Spleen (tissue), 11 donors: ENCODE measurements at regions not wholly inside any gene's neighbourhood (a gene's known extent, or its start where the extent isn't known, plus 50 kb on each side); places are given as distances from the start of the nearest gene placed in this dataset.
"Not testable (repeated sequence)": the region's sequence is repeated elsewhere in the genome, so short reads cannot be mapped to it uniquely, and the experiment has no call there.

Source experiments
- DNase-seq: peaks from one replicate; pipeline ENCODE4 v3.0.0-alpha.2; 2020
- H3K27ac ChIP-seq, 8 donors: fragments of 200-600 bp; sonication (generic) in 7 of 8; 1 replicate in 4 of 8; 2 replicates in 4 of 8; pipeline versions ENCODE4 v1.5.0 to v1.8.0; 2016 to 2021; ENCODE audit warnings: inconsistent platforms in 4 of 8, mild to moderate bottlenecking in 4 of 8, moderate library complexity in 1 of 8
- H3K27me3 ChIP-seq, 7 donors: fragments of 200-600 bp; sonication (generic) in 6 of 7; replicated peaks in 1 of 7; 1 replicate in 4 of 7; 2 replicates in 3 of 7; pipeline versions ENCODE4 v1.5.0 to v1.8.0; 2016 to 2021; ENCODE audit warnings: inconsistent platforms in 3 of 7, mild to moderate bottlenecking in 1 of 7
- H3K36me3 ChIP-seq, 6 donors: fragments of 200-600 bp; sonication (generic) in 5 of 6; 1 replicate in 4 of 6; 2 replicates in 2 of 6; pipeline versions ENCODE4 v1.5.0 to v1.8.0; 2016 to 2021; ENCODE audit warnings: inconsistent platforms in 2 of 6
- H3K4me1 ChIP-seq, 6 donors: fragments of 200-600 bp; sonication (generic) in 5 of 6; 1 replicate in 3 of 6; 2 replicates in 3 of 6; pipeline versions ENCODE4 v1.5.0 to v1.8.0; 2016 to 2021; ENCODE audit warnings: inconsistent platforms in 3 of 6
- H3K4me3 ChIP-seq, 8 donors: fragments of 200-600 bp; sonication (generic) in 7 of 8; 1 replicate in 4 of 8; 2 replicates in 4 of 8; pipeline versions ENCODE4 v1.5.0 to v1.8.0; 2016 to 2021; ENCODE audit warnings: inconsistent platforms in 4 of 8, mild to moderate bottlenecking in 4 of 8, moderate library complexity in 2 of 8
- H3K9me3 ChIP-seq, 8 donors: fragments of 200-600 bp; sonication (generic) in 7 of 8; 1 replicate in 4 of 8; 2 replicates in 4 of 8; pipeline versions ENCODE4 v1.5.0 to v1.8.0; 2016 to 2021; ENCODE audit warnings: inconsistent platforms in 4 of 8
- CTCF ChIP-seq, 11 experiments: fragments of 200-600 bp in 7 of 11; fragments of 450-650 bp in 4 of 11; sonication (generic) in 4 of 11; IDR thresholded peaks in 8 of 11; conservative IDR thresholded peaks in 3 of 11; 1 replicate in 7 of 11; 2 replicates in 4 of 11; pipeline versions ENCODE4 v1.4.0 to v1.8.0; 2016 to 2021; ENCODE audit warnings: antibody characterized with exemption in 11 of 11, inconsistent platforms in 4 of 11, mild to moderate bottlenecking in 1 of 11
- POLR2A ChIP-seq, 3 donors: fragments of 450-650 bp; IDR thresholded peaks; one replicate each; pipeline ENCODE4 v1.5.1; 2017; ENCODE audit warnings: antibody characterized with exemption in 3 of 3, mild to moderate bottlenecking in 1 of 3
- POLR2AphosphoS5 ChIP-seq, 3 donors: sonication (generic); formaldehyde crosslinking; IDR thresholded peaks; one replicate each; pipeline ENCODE4 v1.5.1; 2017; ENCODE audit warnings: antibody characterized with exemption in 3 of 3
- WGBS, 5 donors: extraction: QIAGEN DNeasy Blood & Tissue Kit in 3 of 5; methylation state at CpG; one replicate each; pipeline versions ENCODE4 v1.1.5 to v1.1.7; 2013 to 2018; 5-methylcytosine and 5-hydroxymethylcytosine counted together
- intact Hi-C: fragments of 100-400 bp; cut with DNase I; formaldehyde crosslinking; loops from one replicate; pipeline ENCODE4 v1.15.0; 2023; ENCODE audit warnings: low total_unique reads
- donor health status: healthy with polysubstance abuse.
- donor health status: DM: no; HTN: no; CAD: no; lungs with moderate emphysema.
- donor health status: DM: no; HTN: no; CAD: no.
- donor health status: Bipolar disorder and iron deficiency.
- donor health status: healthy.
- donor health status: DM: no; HTN: no; CAD: no.
- donor health status: DM: yes; HTN: yes; CAD: no.

GRCh38 chr3:145326666-145327065 lies 834.3 kb downstream of the PLOD2 start:
- Histone ChIP-seq H3K4me3 (no peak overlapping the region), H3K4me1 (no peaks in the 10 kb centered on the region), H3K27ac (no peak overlapping the region), H3K27me3 (no peaks in the 10 kb centered on the region), H3K36me3 (no peaks in the 10 kb centered on the region), H3K9me3 (no peaks in the 10 kb centered on the region)
- WGBS, 5 donors: 30 to 74% (median 38%) methylated on average over 1 of the region's 1 CpG
- intact Hi-C loops: no loop called here
- no peak for DNase-seq
- TF ChIP-seq POLR2AphosphoS5 (IDR thresholded peaks at IDR 0.05) (no peak), CTCF (IDR thresholded peaks at IDR 0.05 in 8 of 11, conservative IDR thresholded peaks at IDR 0.05 in 3 of 11) (no peak), POLR2A (IDR thresholded peaks at IDR 0.05) (no peak)

DNA sequence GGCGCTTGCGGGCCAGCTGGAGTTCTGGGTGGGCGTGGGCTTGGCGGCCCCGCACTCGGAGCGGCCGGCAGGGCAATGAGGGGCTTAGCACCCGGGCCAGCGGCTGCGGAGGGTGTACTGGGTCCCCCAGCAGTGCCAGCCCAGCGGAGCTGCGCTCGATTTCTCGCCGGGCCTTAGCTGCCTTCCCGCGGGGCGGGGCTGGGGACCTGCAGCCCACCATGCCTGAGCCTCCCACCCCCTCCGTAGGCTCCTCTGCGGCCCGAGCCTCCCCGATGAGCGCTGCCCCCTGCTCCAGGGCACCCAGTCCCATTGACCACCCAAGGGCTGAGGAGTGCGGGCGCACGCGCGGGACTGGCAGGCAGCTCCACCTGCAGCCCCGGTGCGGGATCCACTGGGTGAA lies 827.6 kb downstream of the PLOD2 start:
- H3K9me3 ChIP-seq, H3K27me3 ChIP-seq, H3K4me1 ChIP-seq, intact Hi-C loops, H3K36me3 ChIP-seq, H3K27ac ChIP-seq, H3K4me3 ChIP-seq: not testable (repeated sequence)
- 87 to 99% (median 91%) methylated on average over 9 to 31 of the region's 31 CpGs for WGBS, 5 donors
- peak; percentile 72 for DNase-seq

DNA sequence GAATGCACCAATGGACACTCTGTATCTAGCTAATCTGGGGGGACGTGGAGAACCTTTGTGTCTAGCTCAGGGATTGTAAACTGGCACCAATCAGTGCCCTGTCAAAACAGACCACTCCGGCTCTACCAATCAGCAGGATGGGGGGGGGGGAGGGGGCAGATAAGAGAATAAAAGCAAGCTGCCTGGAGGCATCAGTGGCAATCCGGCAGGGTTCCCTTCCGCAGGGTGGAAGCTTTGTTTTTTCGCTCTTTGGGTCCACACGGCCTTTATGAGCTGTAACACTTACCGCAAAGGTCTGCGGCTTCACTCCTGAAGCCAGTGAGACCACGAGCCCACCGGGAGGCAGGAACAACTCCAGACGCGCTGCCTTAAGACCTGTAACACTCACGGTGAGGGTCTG lies 827.1 kb downstream of the PLOD2 start:
- 81 to 89% (median 84%) methylated on average over 13 of the region's 13 CpGs for WGBS, 5 donors
- no peaks in the 10 kb centered on the region for H3K36me3 ChIP-seq
- H3K4me1 ChIP-seq: no peaks in the 10 kb centered on the region
- TF ChIP-seq CTCF (IDR thresholded peaks at IDR 0.05 in 8 of 11, conservative IDR thresholded peaks at IDR 0.05 in 3 of 11) (no peak), POLR2A (IDR thresholded peaks at IDR 0.05) (no peak), POLR2AphosphoS5 (IDR thresholded peaks at IDR 0.05) (no peak)
- no peaks in the 10 kb centered on the region for H3K27me3 ChIP-seq
- no peak overlapping the region for H3K27ac ChIP-seq
- no peak overlapping the region for H3K4me3 ChIP-seq
- H3K9me3 ChIP-seq: peaks cover 0 to 7% (median 0%) of the 10 kb centered on the region in 8 donors
- no peak for DNase-seq
- intact Hi-C loops: no loop called here

GRCh38 chr3:145355206-145355605 lies 805.8 kb downstream of the PLOD2 start:
- H3K9me3 ChIP-seq: peaks cover 0 to 58% (median 51%) of the 10 kb centered on the region in 8 donors
- H3K4me3 ChIP-seq: no peak overlapping the region
- DNase-seq: no peak
- H3K27ac ChIP-seq: no peak overlapping the region
- intact Hi-C loops: no loop called here
- no peaks in the 10 kb centered on the region for H3K36me3 ChIP-seq
- TF ChIP-seq CTCF (IDR thresholded peaks at IDR 0.05 in 8 of 11, conservative IDR thresholded peaks at IDR 0.05 in 3 of 11) (no peak), POLR2A (IDR thresholded peaks at IDR 0.05) (no peak), POLR2AphosphoS5 (IDR thresholded peaks at IDR 0.05) (no peak)
- no peaks in the 10 kb centered on the region for H3K4me1 ChIP-seq
- H3K27me3 ChIP-seq: no peaks in the 10 kb centered on the region
- WGBS, 5 donors: 83 to 98% (median 92%) methylated on average over 4 of the region's 4 CpGs

GRCh38 chr3:145357453-145357852 lies 803.5 kb downstream of the PLOD2 start:
- intact Hi-C loops: no loop called here
- Histone ChIP-seq H3K4me1 (no peaks in the 10 kb centered on the region), H3K36me3 (no peaks in the 10 kb centered on the region), H3K27me3 (no peaks in the 10 kb centered on the region), H3K27ac (no peak overlapping the region), H3K4me3 (no peak overlapping the region), H3K9me3 (peaks cover 0 to 58% (median 51%) of the 10 kb centered on the region in 8 donors)
- 67 to 90% (median 75%) methylated on average over 5 of the region's 5 CpGs for WGBS, 5 donors
- DNase-seq: no peak
- TF ChIP-seq POLR2A (IDR thresholded peaks at IDR 0.05) (no peak), CTCF (IDR thresholded peaks at IDR 0.05 in 8 of 11, conservative IDR thresholded peaks at IDR 0.05 in 3 of 11) (no peak), POLR2AphosphoS5 (IDR thresholded peaks at IDR 0.05) (no peak)
